GM23338 (cell line): ENCODE measurements at regions not wholly inside any gene's neighbourhood (a gene's known extent, or its start where the extent isn't known, plus 50 kb on each side); places are given as distances from the start of the nearest gene placed in this dataset.

Experiments used
- ATAC-seq: fragments of 200-7000 bp; cut with Tn5 transposase; 3 replicates; pipeline ENCODE4 v1.9.1; 2020
- DNase-seq: peaks from one replicate; pipeline ENCODE4 v3.0.0-alpha.2; 2015; ENCODE audit warnings: low spot score
- H2AFZ ChIP-seq: fragments of 200-600 bp; sonication (generic); 2 replicates; pipeline ENCODE4 v1.8.0; 2016; ENCODE audit warnings: antibody characterized with exemption, mild to moderate bottlenecking, moderate library complexity
- H3F3A ChIP-seq: fragments of 200-600 bp; sonication (generic); replicated peaks from 2 replicates; pipeline ENCODE4 v1.8.0; 2017; ENCODE audit warnings: antibody characterized with exemption, mixed run types, low read depth
- H3K27ac ChIP-seq: fragments of 200-600 bp; sonication (generic); 2 replicates; pipeline ENCODE4 v1.6.1; 2016; ENCODE audit warnings: low read depth
- H3K27me3 ChIP-seq: fragments of 200-600 bp; sonication (generic); 2 replicates; pipeline ENCODE4 v1.8.0; 2016; ENCODE audit warnings: mild to moderate bottlenecking, mixed run types, moderate library complexity; ENCODE audit not compliant: insufficient read depth
- H3K36me3 ChIP-seq: fragments of 200-600 bp; sonication (generic); 2 replicates; pipeline ENCODE4 v1.8.0; 2016; ENCODE audit warnings: mild to moderate bottlenecking; ENCODE audit not compliant: insufficient read depth
- H3K4me1 ChIP-seq: fragments of 200-600 bp; sonication (generic); 2 replicates; pipeline ENCODE4 v1.8.0; 2016; ENCODE audit warnings: mild to moderate bottlenecking, moderate library complexity; ENCODE audit not compliant: insufficient read depth
- H3K4me2 ChIP-seq: fragments of 200-600 bp; sonication (generic); 2 replicates; pipeline ENCODE4 v1.7.1; 2017; ENCODE audit warnings: mixed run types
- H3K4me3 ChIP-seq: fragments of 200-600 bp; sonication (generic); 2 replicates; pipeline ENCODE4 v1.6.1; 2016; ENCODE audit warnings: mixed run types
- H3K79me2 ChIP-seq: fragments of 200-600 bp; sonication (generic); replicated peaks from 2 replicates; pipeline ENCODE4 v1.8.0; 2017; ENCODE audit warnings: mild to moderate bottlenecking; ENCODE audit not compliant: insufficient read depth
- H3K9me2 ChIP-seq: fragments of 200-600 bp; sonication (generic); 2 replicates; pipeline ENCODE4 v1.8.0; 2017; ENCODE audit not compliant: insufficient read depth
- H4K20me1 ChIP-seq: fragments of 200-600 bp; sonication (generic); replicated peaks from 2 replicates; pipeline ENCODE4 v1.8.0; 2017; ENCODE audit warnings: mild to moderate bottlenecking; ENCODE audit not compliant: insufficient read depth
- H3K27ac Mint-ChIP-seq: 2 replicates; pipeline ENCODE4 v1.8.0; 2020; ENCODE audit warnings: inconsistent platforms, mild to moderate bottlenecking, moderate library complexity, mixed read lengths
- H3K27me3 Mint-ChIP-seq: 3 replicates; pipeline ENCODE4 v1.8.0; 2022; ENCODE audit warnings: low read depth, mild to moderate bottlenecking, moderate library complexity, mixed read lengths, inconsistent platforms; ENCODE audit not compliant: insufficient read depth, poor library complexity
- H3K36me3 Mint-ChIP-seq: 3 replicates; pipeline ENCODE4 v1.8.0; 2021; ENCODE audit warnings: low read depth, mild to moderate bottlenecking, inconsistent platforms, moderate library complexity, mixed read lengths
- H3K4me1 Mint-ChIP-seq: 3 replicates; pipeline ENCODE4 v1.8.0; 2020; ENCODE audit warnings: mild to moderate bottlenecking, inconsistent platforms, mixed read lengths
- H3K4me3 Mint-ChIP-seq: 3 replicates; pipeline ENCODE4 v1.8.0; 2021; ENCODE audit warnings: moderate library complexity, mild to moderate bottlenecking, inconsistent platforms, mixed read lengths
- H3K9me3 Mint-ChIP-seq: 3 replicates; pipeline ENCODE4 v1.8.0; 2020; ENCODE audit warnings: moderate library complexity, mild to moderate bottlenecking, inconsistent platforms, mixed read lengths
- CREB1 ChIP-seq: fragments of 250-450 bp; sonication (Bioruptor Pico); IDR thresholded peaks from 2 replicates; pipeline ENCODE4 v1.5.0; 2020; ENCODE audit warnings: low read depth, mild to moderate bottlenecking, moderate library complexity
- EZH2 ChIP-seq: fragments of 200-600 bp; sonication (generic); IDR thresholded peaks from one replicate; pipeline ENCODE4 v1.8.0; 2017; ENCODE audit warnings: antibody characterized with exemption, mild to moderate bottlenecking, low read depth; ENCODE audit not compliant: unreplicated experiment
- EZH2phosphoT487 ChIP-seq: fragments of 200-600 bp; sonication (generic); IDR thresholded peaks from one replicate; pipeline ENCODE4 v1.8.1; 2018; ENCODE audit warnings: antibody characterized with exemption; ENCODE audit not compliant: unreplicated experiment
- JUNB ChIP-seq: IDR thresholded peaks from one replicate; pipeline ENCODE4 v1.6.1; 2016; ENCODE audit warnings: antibody characterized with exemption; ENCODE audit not compliant: unreplicated experiment
- NANOG ChIP-seq: IDR thresholded peaks from 2 replicates; pipeline ENCODE4 v1.6.1; 2016; ENCODE audit warnings: antibody characterized with exemption, borderline replicate concordance
- POLR2AphosphoS5 ChIP-seq: IDR thresholded peaks from 2 replicates; pipeline ENCODE4 v1.6.1; 2016; ENCODE audit warnings: antibody characterized with exemption, low read depth
- STAT1 ChIP-seq: IDR thresholded peaks from one replicate; pipeline ENCODE4 v1.6.1; 2016; ENCODE audit warnings: antibody characterized with exemption; ENCODE audit not compliant: unreplicated experiment
- ZNF114 ChIP-seq: fragments of 250-450 bp; sonication (Bioruptor Pico); IDR thresholded peaks from 2 replicates; pipeline ENCODE4 v1.5.0; 2020; ENCODE audit warnings: mild to moderate bottlenecking, moderate library complexity
- ZNF331 ChIP-seq: fragments of 250-450 bp; sonication (Bioruptor Pico); IDR thresholded peaks from 2 replicates; pipeline ENCODE4 v1.5.0; 2020; ENCODE audit warnings: low read depth, mild to moderate bottlenecking, moderate library complexity
- TF ChIP-seq, protein P1 (sequence below): IDR thresholded peaks from one replicate; pipeline ENCODE4 v1.6.1; 2018; ENCODE audit warnings: antibody characterized with exemption; ENCODE audit not compliant: unreplicated experiment
- TF ChIP-seq, protein P2 (sequence below): IDR thresholded peaks from 2 replicates; pipeline ENCODE4 v1.6.1; 2016; ENCODE audit warnings: antibody characterized with exemption
- TF ChIP-seq, protein P3 (sequence below): fragments of 250-450 bp; sonication (Bioruptor Pico); IDR thresholded peaks from 2 replicates; pipeline ENCODE4 v1.5.0; 2020; ENCODE audit warnings: mild to moderate bottlenecking, moderate library complexity
- TF ChIP-seq, protein P4 (sequence below), 2 experiments: fragments of 200-600 bp in 1 of 2; sonication (generic) in 1 of 2; conservative IDR thresholded peaks; 2 replicates each; pipeline versions ENCODE4 v1.5.1 to v1.6.1; 2016 to 2017; ENCODE audit warnings: antibody characterized with exemption in 2 of 2, low read depth in 2 of 2, mild to moderate bottlenecking in 2 of 2, moderate library complexity in 1 of 2

DNA sequence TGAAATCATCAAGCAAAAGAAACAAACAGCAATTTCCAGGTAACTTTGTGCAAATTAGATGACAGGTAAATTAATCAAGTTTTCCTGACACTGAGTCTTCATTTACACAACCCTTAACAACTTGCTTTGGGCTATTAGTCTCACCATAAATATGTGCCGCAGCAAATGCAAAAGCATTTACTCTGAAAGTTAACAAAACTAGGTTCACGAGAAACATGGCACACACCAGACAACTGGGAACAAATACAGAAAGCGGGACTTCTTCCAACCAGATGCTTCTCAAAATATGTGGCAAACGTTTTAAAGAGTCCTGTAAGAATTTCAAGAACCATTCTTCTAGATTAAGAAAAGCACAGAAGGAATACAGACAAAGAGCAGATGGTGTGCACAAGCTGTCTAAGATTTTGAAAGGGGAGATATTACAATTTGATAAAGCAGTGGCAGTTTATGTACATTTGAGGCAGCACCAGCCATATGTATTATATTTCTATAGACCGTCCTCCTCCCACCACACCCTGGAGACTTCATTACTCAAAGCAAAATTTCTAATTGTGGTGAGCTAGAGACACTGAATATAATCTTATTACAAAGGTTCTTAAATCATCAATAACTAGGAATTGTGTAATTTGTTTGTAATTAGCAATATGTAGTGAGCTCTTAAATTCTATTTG, 192.5 kb upstream of the ADAMTS3 start:
- peaks cover 4% of the 10 kb centered on the region; the same call in 2 of the 3 replicates for H3K4me1 Mint-ChIP-seq
- H3K4me1 ChIP-seq: no peaks in the 10 kb centered on the region
- H3K4me3 ChIP-seq: no peak overlapping the region
- no peaks in the 10 kb centered on the region; the same call in 2 of the 3 replicates for H3K36me3 Mint-ChIP-seq
- no peak overlapping the region for H3K27ac ChIP-seq
- peaks cover 2% of the 10 kb centered on the region for H3K27me3 Mint-ChIP-seq
- H3K27me3 ChIP-seq: no peaks in the 10 kb centered on the region
- no peaks in the 10 kb centered on the region for H3K36me3 ChIP-seq
- H3K9me3 Mint-ChIP-seq: peaks cover under 1% of the 10 kb centered on the region; the same call in 2 of the 3 replicates
- no peak for ATAC-seq
- H3K4me3 Mint-ChIP-seq: no peak overlapping the region
- H3K9me2 ChIP-seq: no peaks in the 10 kb centered on the region
- H3K4me2 ChIP-seq: no peak overlapping the region
- peak overlapping the region; percentile 73; the same call in 1 of the 2 replicates for H3K27ac Mint-ChIP-seq
- H3F3A ChIP-seq: no peaks in the 10 kb centered on the region
- no peak for TF ChIP-seq STAT1
- TF ChIP-seq EZH2: no peak
- TF ChIP-seq ZNF114: no peak
- TF ChIP-seq, protein P1, sequence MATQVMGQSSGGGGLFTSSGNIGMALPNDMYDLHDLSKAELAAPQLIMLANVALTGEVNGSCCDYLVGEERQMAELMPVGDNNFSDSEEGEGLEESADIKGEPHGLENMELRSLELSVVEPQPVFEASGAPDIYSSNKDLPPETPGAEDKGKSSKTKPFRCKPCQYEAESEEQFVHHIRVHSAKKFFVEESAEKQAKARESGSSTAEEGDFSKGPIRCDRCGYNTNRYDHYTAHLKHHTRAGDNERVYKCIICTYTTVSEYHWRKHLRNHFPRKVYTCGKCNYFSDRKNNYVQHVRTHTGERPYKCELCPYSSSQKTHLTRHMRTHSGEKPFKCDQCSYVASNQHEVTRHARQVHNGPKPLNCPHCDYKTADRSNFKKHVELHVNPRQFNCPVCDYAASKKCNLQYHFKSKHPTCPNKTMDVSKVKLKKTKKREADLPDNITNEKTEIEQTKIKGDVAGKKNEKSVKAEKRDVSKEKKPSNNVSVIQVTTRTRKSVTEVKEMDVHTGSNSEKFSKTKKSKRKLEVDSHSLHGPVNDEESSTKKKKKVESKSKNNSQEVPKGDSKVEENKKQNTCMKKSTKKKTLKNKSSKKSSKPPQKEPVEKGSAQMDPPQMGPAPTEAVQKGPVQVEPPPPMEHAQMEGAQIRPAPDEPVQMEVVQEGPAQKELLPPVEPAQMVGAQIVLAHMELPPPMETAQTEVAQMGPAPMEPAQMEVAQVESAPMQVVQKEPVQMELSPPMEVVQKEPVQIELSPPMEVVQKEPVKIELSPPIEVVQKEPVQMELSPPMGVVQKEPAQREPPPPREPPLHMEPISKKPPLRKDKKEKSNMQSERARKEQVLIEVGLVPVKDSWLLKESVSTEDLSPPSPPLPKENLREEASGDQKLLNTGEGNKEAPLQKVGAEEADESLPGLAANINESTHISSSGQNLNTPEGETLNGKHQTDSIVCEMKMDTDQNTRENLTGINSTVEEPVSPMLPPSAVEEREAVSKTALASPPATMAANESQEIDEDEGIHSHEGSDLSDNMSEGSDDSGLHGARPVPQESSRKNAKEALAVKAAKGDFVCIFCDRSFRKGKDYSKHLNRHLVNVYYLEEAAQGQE: no peak
- no peak for TF ChIP-seq ZNF331
- TF ChIP-seq, protein P2, sequence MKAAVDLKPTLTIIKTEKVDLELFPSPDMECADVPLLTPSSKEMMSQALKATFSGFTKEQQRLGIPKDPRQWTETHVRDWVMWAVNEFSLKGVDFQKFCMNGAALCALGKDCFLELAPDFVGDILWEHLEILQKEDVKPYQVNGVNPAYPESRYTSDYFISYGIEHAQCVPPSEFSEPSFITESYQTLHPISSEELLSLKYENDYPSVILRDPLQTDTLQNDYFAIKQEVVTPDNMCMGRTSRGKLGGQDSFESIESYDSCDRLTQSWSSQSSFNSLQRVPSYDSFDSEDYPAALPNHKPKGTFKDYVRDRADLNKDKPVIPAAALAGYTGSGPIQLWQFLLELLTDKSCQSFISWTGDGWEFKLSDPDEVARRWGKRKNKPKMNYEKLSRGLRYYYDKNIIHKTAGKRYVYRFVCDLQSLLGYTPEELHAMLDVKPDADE: no peak
- TF ChIP-seq CREB1 (CRISPR knock-in tag): no peak
- no peak for TF ChIP-seq POLR2AphosphoS5
- TF ChIP-seq JUNB: no peak
- no peak for TF ChIP-seq EZH2phosphoT487
- TF ChIP-seq, protein P3, sequence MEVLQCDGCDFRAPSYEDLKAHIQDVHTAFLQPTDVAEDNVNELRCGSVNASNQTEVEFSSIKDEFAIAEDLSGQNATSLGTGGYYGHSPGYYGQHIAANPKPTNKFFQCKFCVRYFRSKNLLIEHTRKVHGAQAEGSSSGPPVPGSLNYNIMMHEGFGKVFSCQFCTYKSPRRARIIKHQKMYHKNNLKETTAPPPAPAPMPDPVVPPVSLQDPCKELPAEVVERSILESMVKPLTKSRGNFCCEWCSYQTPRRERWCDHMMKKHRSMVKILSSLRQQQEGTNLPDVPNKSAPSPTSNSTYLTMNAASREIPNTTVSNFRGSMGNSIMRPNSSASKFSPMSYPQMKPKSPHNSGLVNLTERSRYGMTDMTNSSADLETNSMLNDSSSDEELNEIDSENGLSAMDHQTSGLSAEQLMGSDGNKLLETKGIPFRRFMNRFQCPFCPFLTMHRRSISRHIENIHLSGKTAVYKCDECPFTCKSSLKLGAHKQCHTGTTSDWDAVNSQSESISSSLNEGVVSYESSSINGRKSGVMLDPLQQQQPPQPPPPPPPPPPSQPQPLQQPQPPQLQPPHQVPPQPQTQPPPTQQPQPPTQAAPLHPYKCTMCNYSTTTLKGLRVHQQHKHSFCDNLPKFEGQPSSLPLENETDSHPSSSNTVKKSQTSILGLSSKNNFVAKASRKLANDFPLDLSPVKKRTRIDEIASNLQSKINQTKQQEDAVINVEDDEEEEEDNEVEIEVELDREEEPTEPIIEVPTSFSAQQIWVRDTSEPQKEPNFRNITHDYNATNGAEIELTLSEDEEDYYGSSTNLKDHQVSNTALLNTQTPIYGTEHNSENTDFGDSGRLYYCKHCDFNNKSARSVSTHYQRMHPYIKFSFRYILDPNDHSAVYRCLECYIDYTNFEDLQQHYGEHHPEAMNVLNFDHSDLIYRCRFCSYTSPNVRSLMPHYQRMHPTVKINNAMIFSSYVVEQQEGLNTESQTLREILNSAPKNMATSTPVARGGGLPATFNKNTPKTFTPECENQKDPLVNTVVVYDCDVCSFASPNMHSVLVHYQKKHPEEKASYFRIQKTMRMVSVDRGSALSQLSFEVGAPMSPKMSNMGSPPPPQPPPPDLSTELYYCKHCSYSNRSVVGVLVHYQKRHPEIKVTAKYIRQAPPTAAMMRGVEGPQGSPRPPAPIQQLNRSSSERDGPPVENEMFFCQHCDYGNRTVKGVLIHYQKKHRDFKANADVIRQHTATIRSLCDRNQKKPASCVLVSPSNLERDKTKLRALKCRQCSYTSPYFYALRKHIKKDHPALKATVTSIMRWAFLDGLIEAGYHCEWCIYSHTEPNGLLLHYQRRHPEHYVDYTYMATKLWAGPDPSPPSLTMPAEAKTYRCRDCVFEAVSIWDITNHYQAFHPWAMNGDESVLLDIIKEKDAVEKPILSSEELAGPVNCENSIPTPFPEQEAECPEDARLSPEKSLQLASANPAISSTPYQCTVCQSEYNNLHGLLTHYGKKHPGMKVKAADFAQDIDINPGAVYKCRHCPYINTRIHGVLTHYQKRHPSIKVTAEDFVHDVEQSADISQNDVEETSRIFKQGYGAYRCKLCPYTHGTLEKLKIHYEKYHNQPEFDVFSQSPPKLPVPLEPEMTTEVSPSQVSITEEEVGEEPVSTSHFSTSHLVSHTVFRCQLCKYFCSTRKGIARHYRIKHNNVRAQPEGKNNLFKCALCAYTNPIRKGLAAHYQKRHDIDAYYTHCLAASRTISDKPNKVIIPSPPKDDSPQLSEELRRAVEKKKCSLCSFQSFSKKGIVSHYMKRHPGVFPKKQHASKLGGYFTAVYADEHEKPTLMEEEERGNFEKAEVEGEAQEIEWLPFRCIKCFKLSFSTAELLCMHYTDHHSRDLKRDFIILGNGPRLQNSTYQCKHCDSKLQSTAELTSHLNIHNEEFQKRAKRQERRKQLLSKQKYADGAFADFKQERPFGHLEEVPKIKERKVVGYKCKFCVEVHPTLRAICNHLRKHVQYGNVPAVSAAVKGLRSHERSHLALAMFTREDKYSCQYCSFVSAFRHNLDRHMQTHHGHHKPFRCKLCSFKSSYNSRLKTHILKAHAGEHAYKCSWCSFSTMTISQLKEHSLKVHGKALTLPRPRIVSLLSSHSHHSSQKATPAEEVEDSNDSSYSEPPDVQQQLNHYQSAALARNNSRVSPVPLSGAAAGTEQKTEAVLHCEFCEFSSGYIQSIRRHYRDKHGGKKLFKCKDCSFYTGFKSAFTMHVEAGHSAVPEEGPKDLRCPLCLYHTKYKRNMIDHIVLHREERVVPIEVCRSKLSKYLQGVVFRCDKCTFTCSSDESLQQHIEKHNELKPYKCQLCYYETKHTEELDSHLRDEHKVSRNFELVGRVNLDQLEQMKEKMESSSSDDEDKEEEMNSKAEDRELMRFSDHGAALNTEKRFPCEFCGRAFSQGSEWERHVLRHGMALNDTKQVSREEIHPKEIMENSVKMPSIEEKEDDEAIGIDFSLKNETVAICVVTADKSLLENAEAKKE (CRISPR knock-in tag): no peak
- no peak for TF ChIP-seq NANOG
- TF ChIP-seq, protein P4, sequence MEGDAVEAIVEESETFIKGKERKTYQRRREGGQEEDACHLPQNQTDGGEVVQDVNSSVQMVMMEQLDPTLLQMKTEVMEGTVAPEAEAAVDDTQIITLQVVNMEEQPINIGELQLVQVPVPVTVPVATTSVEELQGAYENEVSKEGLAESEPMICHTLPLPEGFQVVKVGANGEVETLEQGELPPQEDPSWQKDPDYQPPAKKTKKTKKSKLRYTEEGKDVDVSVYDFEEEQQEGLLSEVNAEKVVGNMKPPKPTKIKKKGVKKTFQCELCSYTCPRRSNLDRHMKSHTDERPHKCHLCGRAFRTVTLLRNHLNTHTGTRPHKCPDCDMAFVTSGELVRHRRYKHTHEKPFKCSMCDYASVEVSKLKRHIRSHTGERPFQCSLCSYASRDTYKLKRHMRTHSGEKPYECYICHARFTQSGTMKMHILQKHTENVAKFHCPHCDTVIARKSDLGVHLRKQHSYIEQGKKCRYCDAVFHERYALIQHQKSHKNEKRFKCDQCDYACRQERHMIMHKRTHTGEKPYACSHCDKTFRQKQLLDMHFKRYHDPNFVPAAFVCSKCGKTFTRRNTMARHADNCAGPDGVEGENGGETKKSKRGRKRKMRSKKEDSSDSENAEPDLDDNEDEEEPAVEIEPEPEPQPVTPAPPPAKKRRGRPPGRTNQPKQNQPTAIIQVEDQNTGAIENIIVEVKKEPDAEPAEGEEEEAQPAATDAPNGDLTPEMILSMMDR (conservative IDR thresholded peaks at IDR 0.05; ENCODE audit: low read depth in 2 of 2): no peak
- no peaks in the 10 kb centered on the region for H4K20me1 ChIP-seq
- no peaks in the 10 kb centered on the region for H3K79me2 ChIP-seq
- DNase-seq: no peak
- H2AFZ ChIP-seq: no peak overlapping the region
